Epithelial cell of proximal tubule (primary cell): ENCODE measurements at regions not wholly inside any gene's neighbourhood (a gene's known extent, or its start where the extent isn't known, plus 50 kb on each side); places are given as distances from the start of the nearest gene placed in this dataset.

Source experiments
- DNase-seq: peaks from one replicate; pipeline ENCODE4 v3.0.0-alpha.2; 2011; ENCODE audit warnings: low read depth
- H3K4me3 ChIP-seq: 2 replicates; pipeline ENCODE4 v1.5.1; 2011; ENCODE audit warnings: low read depth, mild to moderate bottlenecking, low read length
- CTCF ChIP-seq: conservative IDR thresholded peaks from 2 replicates; pipeline ENCODE4 v1.5.1; 2012; ENCODE audit warnings: low read depth, mild to moderate bottlenecking, low read length

- no peak for TF ChIP-seq CTCF
Observed at GRCh38 chr9:1580215-1580614, 434.9 kb upstream of the SMARCA2 start.

GRCh38 chr9:1581926-1582325 lies 433.2 kb upstream of the SMARCA2 start:
- H3K4me3 ChIP-seq = no peak overlapping the region
- TF ChIP-seq CTCF = no peak
- no peak for DNase-seq

More at GRCh38 chr9:1580215-1580614, 434.9 kb upstream of the SMARCA2 start:
- no peak for DNase-seq
- H3K4me3 ChIP-seq = no peak overlapping the region

- no peak for TF ChIP-seq CTCF
- no peak overlapping the region for H3K4me3 ChIP-seq
- DNase-seq = no peak
Observed at GRCh38 chr9:1591310-1591709, 423.8 kb upstream of the SMARCA2 start.

- no peak for TF ChIP-seq CTCF
- DNase-seq = no peak
- H3K4me3 ChIP-seq = no peak overlapping the region
Observed at GRCh38 chr9:1598270-1598669, 416.9 kb upstream of the SMARCA2 start.

GRCh38 chr9:1599961-1600360 lies 415.2 kb upstream of the SMARCA2 start:
- no peak for DNase-seq
- no peak for TF ChIP-seq CTCF

GRCh38 chr9:1604942-1605560 lies 410.1 kb upstream of the SMARCA2 start:
- DNase-seq = no peak

More at GRCh38 chr9:1599961-1600360, 415.2 kb upstream of the SMARCA2 start:
- no peak overlapping the region for H3K4me3 ChIP-seq

More at GRCh38 chr9:1604942-1605560, 410.1 kb upstream of the SMARCA2 start:
- no peak overlapping the region for H3K4me3 ChIP-seq
- TF ChIP-seq CTCF = peak; percentile 60
